ENCODE measurements at regions not wholly inside any gene's neighbourhood (a gene's known extent, or its start where the extent isn't known, plus 50 kb on each side); places are given as distances from the start of the nearest gene placed in this dataset.

DNA sequence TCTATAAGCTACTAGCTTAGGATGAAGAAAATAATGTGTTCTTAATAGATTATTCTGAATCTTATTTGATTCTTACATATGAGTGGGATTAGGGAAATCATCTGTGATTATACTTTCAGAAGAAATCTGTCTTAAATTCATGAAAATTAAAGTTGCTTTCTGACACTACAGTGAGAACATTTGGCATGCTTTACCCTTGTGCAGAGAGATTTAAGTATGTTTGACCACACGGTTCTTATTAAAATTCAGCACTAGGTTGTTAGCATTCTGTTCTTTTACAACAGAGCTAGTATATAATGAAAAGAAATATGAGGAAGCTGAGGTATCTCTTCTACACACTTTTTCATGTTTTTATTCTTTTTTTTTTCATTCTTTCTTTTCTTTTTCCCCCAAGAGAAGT, 2723.9 kb downstream of the PCDH9 start:
- Mint-ChIP-seq H3K4me3 (ENCODE audit: low read depth) (no peak overlapping the region), H3K4me1 (ENCODE audit: low read depth) (peaks cover 1% of the 10 kb centered on the region)
- DNase-seq (ENCODE audit: low spot score, unreplicated experiment) = no peak

DNA sequence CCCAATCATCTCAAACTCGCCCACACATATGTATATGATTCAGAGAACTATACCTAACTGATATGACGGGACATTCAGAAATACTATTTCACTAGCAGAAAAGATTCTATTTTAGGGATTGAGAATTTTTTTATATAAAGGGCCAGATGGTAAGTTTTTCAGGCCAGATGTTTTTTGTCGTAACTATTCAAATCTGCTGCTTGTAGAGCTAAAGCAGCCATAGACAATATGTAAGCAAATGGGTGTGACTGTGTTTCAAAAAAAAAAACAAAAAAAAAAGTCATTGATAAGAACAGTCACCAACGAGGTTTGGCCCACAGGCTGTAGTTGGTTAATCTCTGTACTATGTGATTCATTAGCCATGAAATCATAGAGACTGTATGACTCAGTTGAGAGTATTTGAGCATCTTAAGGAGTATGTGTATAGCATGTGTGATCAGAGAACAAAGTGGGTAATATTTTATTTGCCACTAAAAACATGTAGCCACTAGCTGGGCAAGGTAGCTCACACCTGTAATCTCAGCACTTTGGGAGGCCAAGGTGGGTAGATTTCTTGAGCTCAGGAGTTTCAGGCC, 2724.7 kb downstream of the PCDH9 start:
- TF ChIP-seq, protein P1, sequence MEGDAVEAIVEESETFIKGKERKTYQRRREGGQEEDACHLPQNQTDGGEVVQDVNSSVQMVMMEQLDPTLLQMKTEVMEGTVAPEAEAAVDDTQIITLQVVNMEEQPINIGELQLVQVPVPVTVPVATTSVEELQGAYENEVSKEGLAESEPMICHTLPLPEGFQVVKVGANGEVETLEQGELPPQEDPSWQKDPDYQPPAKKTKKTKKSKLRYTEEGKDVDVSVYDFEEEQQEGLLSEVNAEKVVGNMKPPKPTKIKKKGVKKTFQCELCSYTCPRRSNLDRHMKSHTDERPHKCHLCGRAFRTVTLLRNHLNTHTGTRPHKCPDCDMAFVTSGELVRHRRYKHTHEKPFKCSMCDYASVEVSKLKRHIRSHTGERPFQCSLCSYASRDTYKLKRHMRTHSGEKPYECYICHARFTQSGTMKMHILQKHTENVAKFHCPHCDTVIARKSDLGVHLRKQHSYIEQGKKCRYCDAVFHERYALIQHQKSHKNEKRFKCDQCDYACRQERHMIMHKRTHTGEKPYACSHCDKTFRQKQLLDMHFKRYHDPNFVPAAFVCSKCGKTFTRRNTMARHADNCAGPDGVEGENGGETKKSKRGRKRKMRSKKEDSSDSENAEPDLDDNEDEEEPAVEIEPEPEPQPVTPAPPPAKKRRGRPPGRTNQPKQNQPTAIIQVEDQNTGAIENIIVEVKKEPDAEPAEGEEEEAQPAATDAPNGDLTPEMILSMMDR (IDR thresholded peaks at IDR 0.05; ENCODE audit: unreplicated experiment) = no peak
- Mint-ChIP-seq H3K27ac (no peak overlapping the region), H3K36me3 (ENCODE audit: insufficient read depth) (no peaks in the 10 kb centered on the region), H3K27me3 (no peaks in the 10 kb centered on the region), H3K4me1 (ENCODE audit: low read depth) (peaks cover 1% of the 10 kb centered on the region), H3K4me3 (ENCODE audit: low read depth) (no peak overlapping the region), H3K9me3 (ENCODE audit: low read depth) (peaks cover 3% of the 10 kb centered on the region)
- no peak for DNase-seq (ENCODE audit: low spot score, unreplicated experiment)

More for the DNA sequence above, 2723.9 kb downstream of the PCDH9 start:
- Mint-ChIP-seq H3K27me3 (no peaks in the 10 kb centered on the region), H3K27ac (no peak overlapping the region), H3K9me3 (ENCODE audit: low read depth) (peaks cover 3% of the 10 kb centered on the region), H3K36me3 (ENCODE audit: insufficient read depth) (no peaks in the 10 kb centered on the region)
- TF ChIP-seq, protein P1 (IDR thresholded peaks at IDR 0.05; ENCODE audit: unreplicated experiment) = no peak

DNA sequence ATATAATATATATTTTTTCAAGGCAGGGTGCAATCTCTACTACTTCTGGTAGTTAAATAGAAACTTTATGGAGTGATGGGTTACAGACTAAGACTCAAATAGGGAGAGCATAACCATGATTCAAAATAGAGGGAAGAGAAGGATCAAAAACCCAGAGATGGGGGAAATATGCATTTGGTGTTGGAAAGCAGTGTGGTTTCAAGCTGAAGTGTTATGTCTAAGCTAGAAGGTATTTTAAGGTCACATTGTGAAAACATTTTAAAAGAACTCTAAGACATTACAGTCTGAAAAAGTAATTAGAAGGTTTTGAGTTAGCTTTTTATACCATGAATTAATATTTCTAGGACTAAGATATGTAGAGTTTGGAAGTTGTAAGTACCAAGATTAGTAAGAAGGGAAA, 2741.4 kb downstream of the PCDH9 start:
- no peaks in the 10 kb centered on the region for H3K36me3 Mint-ChIP-seq (ENCODE audit: insufficient read depth)
- H3K4me3 Mint-ChIP-seq (ENCODE audit: low read depth) = no peak overlapping the region
- no peak overlapping the region for H3K27ac Mint-ChIP-seq
- H3K27me3 Mint-ChIP-seq = no peaks in the 10 kb centered on the region
- TF ChIP-seq, protein P1 (IDR thresholded peaks at IDR 0.05; ENCODE audit: unreplicated experiment) = no peak
- no peak for DNase-seq (ENCODE audit: low spot score, unreplicated experiment)
- no peaks in the 10 kb centered on the region for H3K9me3 Mint-ChIP-seq (ENCODE audit: low read depth)
- no peaks in the 10 kb centered on the region for H3K4me1 Mint-ChIP-seq (ENCODE audit: low read depth)

DNA sequence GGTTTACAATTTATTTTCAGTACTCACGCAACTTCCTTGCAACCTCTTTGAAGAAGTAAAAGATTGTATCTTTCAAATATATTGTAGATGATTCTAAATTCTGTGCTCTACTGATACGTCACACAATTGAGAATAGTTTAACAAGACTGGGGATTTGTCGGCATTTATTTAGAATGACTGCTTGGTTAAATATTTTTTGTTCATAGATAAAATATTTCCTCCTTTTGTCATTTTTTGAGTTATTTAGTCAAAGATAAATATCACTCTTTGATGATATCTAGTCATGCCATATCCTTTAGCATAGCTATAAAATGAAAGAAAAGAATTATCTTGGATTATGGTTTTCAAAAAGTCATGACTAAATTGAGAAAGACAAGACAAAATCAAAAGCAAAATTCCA, 2747.8 kb downstream of the PCDH9 start:
- H3K4me3 Mint-ChIP-seq (ENCODE audit: low read depth) = no peak overlapping the region
- H3K27ac Mint-ChIP-seq = no peak overlapping the region
- TF ChIP-seq, protein P1 (IDR thresholded peaks at IDR 0.05; ENCODE audit: unreplicated experiment) = no peak

DNA sequence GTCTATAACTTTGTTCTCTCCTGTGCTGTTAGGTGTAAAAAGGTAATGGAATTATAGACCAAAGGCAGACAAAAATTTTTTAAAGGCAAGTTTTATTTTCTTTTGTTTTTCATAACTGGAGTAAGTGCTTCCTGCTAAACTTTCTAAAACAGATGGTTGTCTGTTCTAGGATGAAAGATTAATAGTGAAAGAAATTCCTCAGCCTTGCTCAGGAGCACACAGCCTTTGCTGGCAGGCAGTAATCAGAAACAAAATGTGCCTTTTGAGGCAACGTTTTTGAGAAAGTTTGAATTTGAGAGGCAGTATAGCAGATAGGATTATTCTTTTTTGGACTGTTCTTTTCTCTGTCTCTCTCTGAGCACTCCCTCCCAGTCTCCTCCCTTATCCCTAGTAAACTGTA, 2749.5 kb downstream of the PCDH9 start:
- peaks cover 6% of the 10 kb centered on the region for H3K9me3 Mint-ChIP-seq (ENCODE audit: low read depth)
- no peaks in the 10 kb centered on the region for H3K27me3 Mint-ChIP-seq
- TF ChIP-seq, protein P1 (IDR thresholded peaks at IDR 0.05; ENCODE audit: unreplicated experiment) = no peak
- H3K27ac Mint-ChIP-seq = no peak overlapping the region
- H3K36me3 Mint-ChIP-seq (ENCODE audit: insufficient read depth) = no peaks in the 10 kb centered on the region
- no peak overlapping the region for H3K4me3 Mint-ChIP-seq (ENCODE audit: low read depth)
- H3K4me1 Mint-ChIP-seq (ENCODE audit: low read depth) = peaks cover 1% of the 10 kb centered on the region
- DNase-seq (ENCODE audit: low spot score, unreplicated experiment) = no peak

More for the DNA sequence above, 2747.8 kb downstream of the PCDH9 start:
- Mint-ChIP-seq H3K9me3 (ENCODE audit: low read depth) (no peaks in the 10 kb centered on the region), H3K27me3 (no peaks in the 10 kb centered on the region), H3K36me3 (ENCODE audit: insufficient read depth) (no peaks in the 10 kb centered on the region), H3K4me1 (ENCODE audit: low read depth) (peaks cover 1% of the 10 kb centered on the region)
- no peak for DNase-seq (ENCODE audit: low spot score, unreplicated experiment)
